HepG2 (cell line): ENCODE measurements at regions not wholly inside any gene's neighbourhood (a gene's known extent, or its start where the extent isn't known, plus 50 kb on each side); places are given as distances from the start of the nearest gene placed in this dataset.

ENCODE experiments used
- ATAC-seq: fragments of 200-7000 bp; cut with Tn5 transposase; 3 replicates; pipeline ENCODE4 v1.9.1; 2020; ENCODE audit warnings: mild to moderate bottlenecking, moderate library complexity
- BruUV-seq: library from RNA; stranded (reverse); fragments of 400-500 nt; replicated peaks from 2 replicates; lab custom pipeline; 2021; lab: Mats Ljungman, UMichigan
- CTCF ChIA-PET: fragments of 300-600 bp; formaldehyde crosslinking; extraction: SDS; loops from one replicate; lab custom pipeline; 2021; ENCODE audit warnings: low total read pairs, inconsistent platforms, low intra/inter-chr PET ratio; lab: Yijun Ruan, JAX
- POLR2A ChIA-PET: fragments of 350-600 bp; sonication (Branson Sonifier 250); formaldehyde crosslinking; loops from one replicate; lab custom pipeline; 2020; ENCODE audit warnings: antibody characterized with exemption, inconsistent platforms; lab: Yijun Ruan, JAX
- DNase-seq: peaks from one replicate; pipeline ENCODE4 v3.0.0-alpha.2; 2015; ENCODE audit warnings: low spot score
- FAIRE-seq: peaks from 3 replicates; lab custom pipeline; 2011; peaks lifted over from hg19 to GRCh38; lab: Jason Lieb, UNC
- H2AFZ ChIP-seq: one replicate; pipeline ENCODE4 v1.6.1; 2011; ENCODE audit warnings: low read length, inconsistent platforms
- H3K27ac ChIP-seq: fragments of 300-600 bp; 3 replicates; pipeline ENCODE4 v1.8.0; 2011; ENCODE audit warnings: mixed run types, mild to moderate bottlenecking, mixed read lengths, low read length, inconsistent platforms; ENCODE audit not compliant: insufficient read depth; ENCODE audit errors: extremely low read length
- H3K27me3 ChIP-seq, 2 experiments: fragments of 200-600 bp in 1 of 2; 2 replicates in 1 of 2; 3 replicates in 1 of 2; pipeline versions ENCODE4 v1.6.0 to v1.8.0; 2011; ENCODE audit warnings: low read length in 2 of 2, mild to moderate bottlenecking in 2 of 2, moderate library complexity in 2 of 2, inconsistent platforms in 1 of 2; ENCODE audit not compliant: insufficient read depth in 2 of 2, control insufficient read depth in 1 of 2
- H3K36me3 ChIP-seq, 2 experiments: fragments of 200-600 bp in 1 of 2; replicated peaks in 1 of 2; 2 replicates in 1 of 2; 3 replicates in 1 of 2; pipeline versions ENCODE4 v1.5.1 to v1.8.0; 2011; ENCODE audit warnings: low read length in 2 of 2, inconsistent platforms in 1 of 2; ENCODE audit not compliant: insufficient read depth in 2 of 2, control insufficient read depth in 1 of 2
- H3K4me1 ChIP-seq: 2 replicates; pipeline ENCODE4 v1.5.1; 2012; ENCODE audit warnings: low read length, inconsistent platforms; ENCODE audit not compliant: insufficient read depth
- H3K4me2 ChIP-seq: 2 replicates; pipeline ENCODE4 v1.6.0; 2011; ENCODE audit warnings: low read depth, low read length, inconsistent platforms
- H3K4me3 ChIP-seq, 3 experiments: fragments of 200-600 bp in 1 of 3; sonication (generic), shearing (Covaris generic) in 1 of 3; replicated peaks in 1 of 3; 2 replicates each; pipeline ENCODE4 v1.5.1; 2011 to 2016; ENCODE audit warnings: low read length in 3 of 3, inconsistent platforms in 2 of 3, low read depth in 2 of 3, mild to moderate bottlenecking in 2 of 3, control low read depth in 1 of 3, mixed read lengths in 1 of 3; ENCODE audit not compliant: insufficient read depth in 1 of 3
- H3K79me2 ChIP-seq: one replicate; pipeline ENCODE4 v1.6.1; 2011; ENCODE audit warnings: low read length, inconsistent platforms; ENCODE audit not compliant: insufficient read depth
- H3K9ac ChIP-seq: 2 replicates; pipeline ENCODE4 v1.6.0; 2011; ENCODE audit warnings: mild to moderate bottlenecking, low read depth, low read length, inconsistent platforms; ENCODE audit not compliant: insufficient read depth
- H3K9me3 ChIP-seq: 2 replicates; pipeline ENCODE4 v1.5.1; 2012; ENCODE audit warnings: mild to moderate bottlenecking, low read length
- H4K20me1 ChIP-seq: 2 replicates; pipeline ENCODE4 v1.6.0; 2011; ENCODE audit warnings: inconsistent platforms, mild to moderate bottlenecking, low read length, moderate library complexity; ENCODE audit not compliant: insufficient read depth
- DNMT3B ChIP-seq: conservative IDR thresholded peaks from 2 replicates; pipeline ENCODE4 v1.6.1; 2016; ENCODE audit warnings: missing biosample characterization, control low read depth
- NFYC ChIP-seq: IDR thresholded peaks from 2 replicates; pipeline ENCODE4 v1.6.1; 2016; ENCODE audit warnings: missing genetic modification reagents, missing compliant biosample characterization
- PHF8 ChIP-seq: sonication (generic); formaldehyde crosslinking; IDR thresholded peaks from 2 replicates; pipeline ENCODE4 v1.5.0; 2020; ENCODE audit warnings: missing genetic modification reagents
- REL ChIP-seq: sonication (generic); formaldehyde crosslinking; conservative IDR thresholded peaks from 2 replicates; pipeline ENCODE4 v1.8.0; 2022; ENCODE audit warnings: mild to moderate bottlenecking, missing genetic modification reagents, moderate library complexity
- ZBTB7B ChIP-seq: sonication (generic); formaldehyde crosslinking; IDR thresholded peaks from 2 replicates; pipeline ENCODE4 v1.4.0; 2020; ENCODE audit warnings: missing genetic modification reagents
- ZNF3 ChIP-seq: IDR thresholded peaks from 2 replicates; pipeline ENCODE4 v1.7.0; 2017; ENCODE audit warnings: inconsistent platforms
- ZNF343 ChIP-seq: sonication (generic); formaldehyde crosslinking; IDR thresholded peaks from 2 replicates; pipeline ENCODE4 v1.4.0; 2020; ENCODE audit warnings: mild to moderate bottlenecking, missing genetic modification reagents
- ZNF550 ChIP-seq: sonication (generic); formaldehyde crosslinking; IDR thresholded peaks from 2 replicates; pipeline ENCODE4 v1.4.0; 2020; ENCODE audit warnings: mild to moderate bottlenecking, missing genetic modification reagents, borderline replicate concordance
- ZNF768 ChIP-seq: sonication (generic); formaldehyde crosslinking; IDR thresholded peaks from 2 replicates; pipeline ENCODE4 v1.4.0; 2020; ENCODE audit warnings: missing genetic modification reagents
- WGBS: methylation state at CpG from one replicate; pipeline ENCODE4 v1.1.6; 2017; ENCODE audit warnings: low lambda C conversion rate; 5-methylcytosine and 5-hydroxymethylcytosine counted together
- in situ Hi-C: cut with HindIII; loops from 2 replicates; pipeline ENCODE4 v1.10.0; 2017; ENCODE audit warnings: low pct_unique_long_range_greater_than_20kb; ENCODE audit not compliant: extremely low pct_ligation_motif_present
- intact Hi-C: fragments of 100-400 bp; cut with micrococcal nuclease; formaldehyde crosslinking; loops from one replicate; pipeline ENCODE4 v1.10.0; 2022; ENCODE audit not compliant: unreplicated experiment
- TF ChIP-seq, protein P1 (sequence below): sonication (generic); formaldehyde crosslinking; IDR thresholded peaks from 2 replicates; pipeline ENCODE4 v1.4.0; 2020; ENCODE audit warnings: mild to moderate bottlenecking, missing genetic modification reagents
- TF ChIP-seq, protein P2 (sequence below): sonication (generic); formaldehyde crosslinking; IDR thresholded peaks from 2 replicates; pipeline ENCODE4 v1.5.0; 2020; ENCODE audit warnings: mild to moderate bottlenecking, missing genetic modification reagents, borderline replicate concordance
- TF ChIP-seq, protein P3 (sequence below): sonication (generic); formaldehyde crosslinking; conservative IDR thresholded peaks from 2 replicates; pipeline ENCODE4 v1.4.0; 2020; ENCODE audit warnings: missing genetic modification reagents
- TF ChIP-seq, protein P4 (sequence below): sonication (generic); formaldehyde crosslinking; IDR thresholded peaks from 2 replicates; pipeline ENCODE4 v1.4.0; 2020; ENCODE audit warnings: mild to moderate bottlenecking, missing genetic modification reagents, borderline replicate concordance
- TF ChIP-seq, protein P5 (sequence below): sonication (generic); formaldehyde crosslinking; IDR thresholded peaks from 2 replicates; pipeline ENCODE4 v1.5.0; 2020; ENCODE audit warnings: mild to moderate bottlenecking, missing genetic modification reagents

DNA sequence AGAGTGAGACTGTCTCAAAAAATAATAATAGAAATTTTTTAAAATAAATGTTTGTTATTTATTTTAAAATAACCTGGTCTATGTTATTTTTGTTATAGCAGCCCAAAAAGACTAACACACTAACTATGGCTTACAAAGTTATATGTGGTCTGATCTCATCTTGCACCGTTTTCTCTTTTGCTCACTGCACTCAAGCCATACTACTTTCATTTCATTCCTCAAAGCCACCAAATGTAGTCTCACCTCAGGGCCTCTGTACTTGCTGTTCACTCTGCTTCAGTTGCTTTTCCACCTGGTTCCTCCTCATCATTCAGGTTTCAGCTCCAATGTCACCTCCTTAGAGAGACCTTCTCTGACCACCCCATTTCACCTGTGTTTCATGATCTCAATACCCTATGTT, 55.2 kb upstream of the MDM1 start:
- in situ Hi-C loops = no loop called here
- ChIA-PET CTCF (no interaction called here), POLR2A (no interaction called here)
- Histone ChIP-seq H3K4me3 (no peak overlapping the region), H3K9me3 (no peaks in the 10 kb centered on the region), H3K4me2 (no peak overlapping the region), H3K27me3 (no peaks in the 10 kb centered on the region; a peak in 1 of 5 replicates), H3K4me1 (no peaks in the 10 kb centered on the region), H3K9ac (no peak overlapping the region), H3K36me3 (no peaks in the 10 kb centered on the region), H2AFZ (no peak overlapping the region), H3K79me2 (no peaks in the 10 kb centered on the region), H3K27ac (no peak overlapping the region), H4K20me1 (no peaks in the 10 kb centered on the region)
- ATAC-seq = no peak
- FAIRE-seq = no peak
- BruUV-seq = no TSS peak
- intact Hi-C loops = no loop called here
- DNase-seq = no peak
- WGBS = 3% methylated on average over 1 of the region's 1 CpG
- no peak for TF ChIP-seq PHF8 (CRISPR knock-in tag)
- TF ChIP-seq, protein P1, sequence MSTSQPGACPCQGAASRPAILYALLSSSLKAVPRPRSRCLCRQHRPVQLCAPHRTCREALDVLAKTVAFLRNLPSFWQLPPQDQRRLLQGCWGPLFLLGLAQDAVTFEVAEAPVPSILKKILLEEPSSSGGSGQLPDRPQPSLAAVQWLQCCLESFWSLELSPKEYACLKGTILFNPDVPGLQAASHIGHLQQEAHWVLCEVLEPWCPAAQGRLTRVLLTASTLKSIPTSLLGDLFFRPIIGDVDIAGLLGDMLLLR (CRISPR knock-in tag) = no peak
- TF ChIP-seq ZBTB7B (CRISPR knock-in tag) = no peak
- no peak for TF ChIP-seq DNMT3B (CRISPR knock-in tag)
- TF ChIP-seq, protein P2, sequence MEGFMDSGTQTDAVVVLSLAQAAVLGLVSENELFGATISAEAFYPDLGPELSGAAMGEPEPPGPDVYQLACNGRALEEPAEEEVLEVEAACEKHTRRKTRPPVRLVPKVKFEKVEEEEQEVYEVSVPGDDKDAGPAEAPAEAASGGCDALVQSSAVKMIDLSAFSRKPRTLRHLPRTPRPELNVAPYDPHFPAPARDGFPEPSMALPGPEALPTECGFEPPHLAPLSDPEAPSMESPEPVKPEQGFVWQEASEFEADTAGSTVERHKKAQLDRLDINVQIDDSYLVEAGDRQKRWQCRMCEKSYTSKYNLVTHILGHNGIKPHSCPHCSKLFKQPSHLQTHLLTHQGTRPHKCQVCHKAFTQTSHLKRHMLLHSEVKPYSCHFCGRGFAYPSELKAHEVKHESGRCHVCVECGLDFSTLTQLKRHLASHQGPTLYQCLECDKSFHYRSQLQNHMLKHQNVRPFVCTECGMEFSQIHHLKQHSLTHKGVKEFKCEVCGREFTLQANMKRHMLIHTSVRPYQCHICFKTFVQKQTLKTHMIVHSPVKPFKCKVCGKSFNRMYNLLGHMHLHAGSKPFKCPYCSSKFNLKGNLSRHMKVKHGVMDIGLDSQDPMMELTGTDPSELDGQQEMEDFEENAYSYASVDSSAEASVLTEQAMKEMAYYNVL (CRISPR knock-in tag) = no peak
- TF ChIP-seq, protein P3, sequence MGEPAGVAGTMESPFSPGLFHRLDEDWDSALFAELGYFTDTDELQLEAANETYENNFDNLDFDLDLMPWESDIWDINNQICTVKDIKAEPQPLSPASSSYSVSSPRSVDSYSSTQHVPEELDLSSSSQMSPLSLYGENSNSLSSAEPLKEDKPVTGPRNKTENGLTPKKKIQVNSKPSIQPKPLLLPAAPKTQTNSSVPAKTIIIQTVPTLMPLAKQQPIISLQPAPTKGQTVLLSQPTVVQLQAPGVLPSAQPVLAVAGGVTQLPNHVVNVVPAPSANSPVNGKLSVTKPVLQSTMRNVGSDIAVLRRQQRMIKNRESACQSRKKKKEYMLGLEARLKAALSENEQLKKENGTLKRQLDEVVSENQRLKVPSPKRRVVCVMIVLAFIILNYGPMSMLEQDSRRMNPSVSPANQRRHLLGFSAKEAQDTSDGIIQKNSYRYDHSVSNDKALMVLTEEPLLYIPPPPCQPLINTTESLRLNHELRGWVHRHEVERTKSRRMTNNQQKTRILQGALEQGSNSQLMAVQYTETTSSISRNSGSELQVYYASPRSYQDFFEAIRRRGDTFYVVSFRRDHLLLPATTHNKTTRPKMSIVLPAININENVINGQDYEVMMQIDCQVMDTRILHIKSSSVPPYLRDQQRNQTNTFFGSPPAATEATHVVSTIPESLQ (CRISPR knock-in tag) = no peak
- no peak for TF ChIP-seq ZNF550 (CRISPR knock-in tag)
- no peak for TF ChIP-seq REL (CRISPR knock-in tag)
- no peak for TF ChIP-seq ZNF343 (CRISPR knock-in tag)
- no peak for TF ChIP-seq ZNF3 (CRISPR knock-in tag)
- TF ChIP-seq, protein P4, sequence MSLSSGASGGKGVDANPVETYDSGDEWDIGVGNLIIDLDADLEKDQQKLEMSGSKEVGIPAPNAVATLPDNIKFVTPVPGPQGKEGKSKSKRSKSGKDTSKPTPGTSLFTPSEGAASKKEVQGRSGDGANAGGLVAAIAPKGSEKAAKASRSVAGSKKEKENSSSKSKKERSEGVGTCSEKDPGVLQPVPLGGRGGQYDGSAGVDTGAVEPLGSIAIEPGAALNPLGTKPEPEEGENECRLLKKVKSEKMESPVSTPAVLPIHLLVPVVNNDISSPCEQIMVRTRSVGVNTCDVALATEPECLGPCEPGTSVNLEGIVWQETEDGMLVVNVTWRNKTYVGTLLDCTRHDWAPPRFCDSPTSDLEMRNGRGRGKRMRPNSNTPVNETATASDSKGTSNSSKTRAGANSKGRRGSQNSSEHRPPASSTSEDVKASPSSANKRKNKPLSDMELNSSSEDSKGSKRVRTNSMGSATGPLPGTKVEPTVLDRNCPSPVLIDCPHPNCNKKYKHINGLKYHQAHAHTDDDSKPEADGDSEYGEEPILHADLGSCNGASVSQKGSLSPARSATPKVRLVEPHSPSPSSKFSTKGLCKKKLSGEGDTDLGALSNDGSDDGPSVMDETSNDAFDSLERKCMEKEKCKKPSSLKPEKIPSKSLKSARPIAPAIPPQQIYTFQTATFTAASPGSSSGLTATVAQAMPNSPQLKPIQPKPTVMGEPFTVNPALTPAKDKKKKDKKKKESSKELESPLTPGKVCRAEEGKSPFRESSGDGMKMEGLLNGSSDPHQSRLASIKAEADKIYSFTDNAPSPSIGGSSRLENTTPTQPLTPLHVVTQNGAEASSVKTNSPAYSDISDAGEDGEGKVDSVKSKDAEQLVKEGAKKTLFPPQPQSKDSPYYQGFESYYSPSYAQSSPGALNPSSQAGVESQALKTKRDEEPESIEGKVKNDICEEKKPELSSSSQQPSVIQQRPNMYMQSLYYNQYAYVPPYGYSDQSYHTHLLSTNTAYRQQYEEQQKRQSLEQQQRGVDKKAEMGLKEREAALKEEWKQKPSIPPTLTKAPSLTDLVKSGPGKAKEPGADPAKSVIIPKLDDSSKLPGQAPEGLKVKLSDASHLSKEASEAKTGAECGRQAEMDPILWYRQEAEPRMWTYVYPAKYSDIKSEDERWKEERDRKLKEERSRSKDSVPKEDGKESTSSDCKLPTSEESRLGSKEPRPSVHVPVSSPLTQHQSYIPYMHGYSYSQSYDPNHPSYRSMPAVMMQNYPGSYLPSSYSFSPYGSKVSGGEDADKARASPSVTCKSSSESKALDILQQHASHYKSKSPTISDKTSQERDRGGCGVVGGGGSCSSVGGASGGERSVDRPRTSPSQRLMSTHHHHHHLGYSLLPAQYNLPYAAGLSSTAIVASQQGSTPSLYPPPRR (CRISPR knock-in tag) = no peak
- TF ChIP-seq NFYC (CRISPR knock-in tag) = no peak
- TF ChIP-seq, protein P5, sequence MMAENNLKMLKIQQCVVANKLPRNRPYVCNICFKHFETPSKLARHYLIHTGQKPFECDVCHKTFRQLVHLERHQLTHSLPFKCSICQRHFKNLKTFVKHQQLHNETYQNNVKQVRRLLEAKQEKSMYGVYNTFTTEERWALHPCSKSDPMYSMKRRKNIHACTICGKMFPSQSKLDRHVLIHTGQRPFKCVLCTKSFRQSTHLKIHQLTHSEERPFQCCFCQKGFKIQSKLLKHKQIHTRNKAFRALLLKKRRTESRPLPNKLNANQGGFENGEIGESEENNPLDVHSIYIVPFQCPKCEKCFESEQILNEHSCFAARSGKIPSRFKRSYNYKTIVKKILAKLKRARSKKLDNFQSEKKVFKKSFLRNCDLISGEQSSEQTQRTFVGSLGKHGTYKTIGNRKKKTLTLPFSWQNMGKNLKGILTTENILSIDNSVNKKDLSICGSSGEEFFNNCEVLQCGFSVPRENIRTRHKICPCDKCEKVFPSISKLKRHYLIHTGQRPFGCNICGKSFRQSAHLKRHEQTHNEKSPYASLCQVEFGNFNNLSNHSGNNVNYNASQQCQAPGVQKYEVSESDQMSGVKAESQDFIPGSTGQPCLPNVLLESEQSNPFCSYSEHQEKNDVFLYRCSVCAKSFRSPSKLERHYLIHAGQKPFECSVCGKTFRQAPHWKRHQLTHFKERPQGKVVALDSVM (CRISPR knock-in tag) = no peak
- no peak for TF ChIP-seq ZNF768 (CRISPR knock-in tag)
